CD14-positive monocyte (primary cell): ENCODE measurements at regions not wholly inside any gene's neighbourhood (a gene's known extent, or its start where the extent isn't known, plus 50 kb on each side); places are given as distances from the start of the nearest gene placed in this dataset.

Experiments
- DNase-seq, 3 donors: peaks; one replicate each; pipeline ENCODE4 v3.0.0-alpha.2; 2011 to 2022
- H2AFZ ChIP-seq: 2 replicates; pipeline ENCODE4 v1.6.0; 2012; ENCODE audit warnings: mild to moderate bottlenecking, low read depth, low read length, inconsistent platforms; ENCODE audit not compliant: insufficient read depth, poor library complexity, severe bottlenecking
- H3K27ac ChIP-seq, 2 donors: 1 replicate in 1 of 2; 2 replicates in 1 of 2; pipeline ENCODE4 v1.5.1; 2012 to 2013; ENCODE audit warnings: low read length in 2 of 2, control low read depth in 1 of 2, inconsistent platforms in 1 of 2, low read depth in 1 of 2, mild to moderate bottlenecking in 1 of 2
- H3K27me3 ChIP-seq, 2 donors: one replicate each; pipeline versions ENCODE4 v1.6.0 to v1.6.1; 2011 to 2013; ENCODE audit warnings: low read length in 2 of 2; ENCODE audit not compliant: control insufficient read depth in 2 of 2, insufficient read depth in 2 of 2
- H3K36me3 ChIP-seq, 2 donors: replicated peaks in 1 of 2; 1 replicate in 1 of 2; 2 replicates in 1 of 2; pipeline versions ENCODE4 v1.5.1 to v1.6.1; 2012 to 2013; ENCODE audit warnings: low read length in 2 of 2, control low read depth in 1 of 2, inconsistent platforms in 1 of 2, mild to moderate bottlenecking in 1 of 2; ENCODE audit not compliant: insufficient read depth in 2 of 2, control insufficient read depth in 1 of 2
- H3K4me1 ChIP-seq, 2 donors: 1 replicate in 1 of 2; 2 replicates in 1 of 2; pipeline versions ENCODE4 v1.5.1 to v1.6.1; 2012 to 2013; ENCODE audit warnings: low read length in 2 of 2, control low read depth in 1 of 2, inconsistent platforms in 1 of 2, mild to moderate bottlenecking in 1 of 2, moderate library complexity in 1 of 2; ENCODE audit not compliant: insufficient read depth in 2 of 2, control insufficient read depth in 1 of 2
- H3K4me2 ChIP-seq: replicated peaks from 2 replicates; pipeline ENCODE3; 2012; ENCODE audit warnings: low read length, moderate library complexity, mild to moderate bottlenecking; ENCODE audit not compliant: poor library complexity, severe bottlenecking; ENCODE audit errors: extremely low read depth
- H3K4me3 ChIP-seq, 3 experiments: fragments of 200-600 bp in 1 of 3; sonication (generic) in 1 of 3; replicated peaks in 1 of 3; 1 replicate in 2 of 3; 2 replicates in 1 of 3; pipeline ENCODE4 v1.5.1; 2011 to 2013; ENCODE audit warnings: low read length in 3 of 3, mild to moderate bottlenecking in 3 of 3, control low read depth in 2 of 3, low read depth in 2 of 3, inconsistent platforms in 1 of 3, moderate library complexity in 1 of 3
- H3K79me2 ChIP-seq: 2 replicates; pipeline ENCODE4 v1.6.0; 2012; ENCODE audit warnings: mild to moderate bottlenecking, control low read depth, inconsistent platforms, low read length, moderate library complexity; ENCODE audit not compliant: insufficient read depth
- H3K9ac ChIP-seq: 2 replicates; pipeline ENCODE4 v1.6.0; 2017; ENCODE audit warnings: low read length, mild to moderate bottlenecking; ENCODE audit not compliant: insufficient read depth, poor library complexity, severe bottlenecking
- H3K9me3 ChIP-seq, 2 donors: replicated peaks in 1 of 2; 1 replicate in 1 of 2; 2 replicates in 1 of 2; pipeline versions ENCODE4 v1.5.1 to v1.6.1; 2012 to 2013; ENCODE audit warnings: low read length in 2 of 2, control low read depth in 1 of 2; ENCODE audit not compliant: control insufficient read depth in 1 of 2, insufficient read depth in 1 of 2
- H4K20me1 ChIP-seq: 2 replicates; pipeline ENCODE4 v1.6.0; 2012; ENCODE audit warnings: mild to moderate bottlenecking, low read length, control low read depth, moderate library complexity; ENCODE audit not compliant: insufficient read depth
- H3K27ac Mint-ChIP-seq, 7 donors: one replicate each; pipeline ENCODE4 v1.8.0; 2020; ENCODE audit warnings: mild to moderate bottlenecking in 7 of 7, mixed read lengths in 7 of 7, moderate library complexity in 6 of 7, inconsistent platforms in 2 of 7
- H3K27me3 Mint-ChIP-seq, 3 donors: one replicate each; pipeline ENCODE4 v1.8.0; 2021 to 2022; ENCODE audit warnings: low read depth in 3 of 3, mild to moderate bottlenecking in 3 of 3, mixed read lengths in 3 of 3, moderate library complexity in 3 of 3, inconsistent platforms in 1 of 3
- H3K36me3 Mint-ChIP-seq, 2 donors: one replicate each; pipeline ENCODE4 v1.8.0; 2020; ENCODE audit warnings: mixed read lengths in 2 of 2, inconsistent platforms in 1 of 2, mild to moderate bottlenecking in 1 of 2
- H3K4me1 Mint-ChIP-seq: one replicate; pipeline ENCODE4 v1.8.0; 2020; ENCODE audit warnings: mild to moderate bottlenecking, mixed read lengths
- H3K4me3 Mint-ChIP-seq, 2 donors: one replicate each; pipeline ENCODE4 v1.8.0; 2020; ENCODE audit warnings: mild to moderate bottlenecking in 2 of 2, mixed read lengths in 2 of 2, moderate library complexity in 1 of 2
- H3K9me3 Mint-ChIP-seq, 7 donors: one replicate each; pipeline ENCODE4 v1.8.0; 2020 to 2022; ENCODE audit warnings: mixed read lengths in 7 of 7, mild to moderate bottlenecking in 6 of 7, moderate library complexity in 6 of 7, inconsistent platforms in 2 of 7
- CTCF ChIP-seq: fragments of 200-600 bp; IDR thresholded peaks from one replicate; pipeline ENCODE4 v1.8.0; 2022; ENCODE audit warnings: antibody characterized with exemption, mild to moderate bottlenecking
- WGBS: methylation state at CpG from one replicate; pipeline ENCODE4 v1.1.5; 2013; ENCODE audit warnings: missing lambda C conversion rate; ENCODE audit not compliant: insufficient coverage; 5-methylcytosine and 5-hydroxymethylcytosine counted together
- intact Hi-C, 2 donors: fragments of 100-400 bp; cut with micrococcal nuclease; formaldehyde crosslinking; loops; one replicate each; pipeline versions ENCODE4 v1.15.0 to v1.15.1; 2023

- intact Hi-C loops = no loop called here
- Histone ChIP-seq H3K27ac (no peak overlapping the region), H3K36me3 (no peaks in the 10 kb centered on the region), H2AFZ (no peak overlapping the region), H3K4me2 (no peak overlapping the region), H3K79me2 (no peaks in the 10 kb centered on the region), H3K4me1 (no peaks in the 10 kb centered on the region), H3K27me3 (no peaks in the 10 kb centered on the region), H3K4me3 (no peak overlapping the region), H3K9me3 (no peaks in the 10 kb centered on the region), H3K9ac (no peak overlapping the region), H4K20me1 (no peaks in the 10 kb centered on the region)
- Mint-ChIP-seq H3K9me3 (no peaks in the 10 kb centered on the region), H3K27me3 (peaks cover 0 to 6% (median 0%) of the 10 kb centered on the region in 3 donors), H3K4me3 (no peak overlapping the region), H3K27ac (no peak overlapping the region), H3K36me3 (no peaks in the 10 kb centered on the region), H3K4me1 (no peaks in the 10 kb centered on the region)
- no peak for DNase-seq
- no peak for TF ChIP-seq CTCF
- WGBS = no CpG with 5 or more reads among the region's 2 CpGs
Measured at GRCh38 chr6:133786016-133786415, 102.9 kb upstream of the TCF21 start.

- H3K27ac ChIP-seq = no peak overlapping the region
- H3K4me3 ChIP-seq = no peak overlapping the region
- Mint-ChIP-seq H3K36me3 (no peaks in the 10 kb centered on the region), H3K27ac (no peak overlapping the region), H3K4me3 (no peak overlapping the region), H3K27me3 (peaks cover 0 to 6% (median 0%) of the 10 kb centered on the region in 3 donors), H3K9me3 (no peaks in the 10 kb centered on the region), H3K4me1 (no peaks in the 10 kb centered on the region)
- intact Hi-C loops = no loop called here
- H2AFZ ChIP-seq = no peak overlapping the region
- H3K36me3 ChIP-seq = no peaks in the 10 kb centered on the region
- H3K27me3 ChIP-seq = no peaks in the 10 kb centered on the region
- no peaks in the 10 kb centered on the region for H3K4me1 ChIP-seq
- no CpG with 5 or more reads among the region's 3 CpGs for WGBS
- DNase-seq = no peak
- no peak overlapping the region for H3K9ac ChIP-seq
- no peaks in the 10 kb centered on the region for H3K9me3 ChIP-seq
- no peaks in the 10 kb centered on the region for H3K79me2 ChIP-seq
- H4K20me1 ChIP-seq = no peaks in the 10 kb centered on the region
- no peak for TF ChIP-seq CTCF
- H3K4me2 ChIP-seq = no peak overlapping the region
Measured at GRCh38 chr6:133787122-133787521, 101.8 kb upstream of the TCF21 start.
